ENCODE measurements at regions not wholly inside any gene's neighbourhood (a gene's known extent, or its start where the extent isn't known, plus 50 kb on each side); places are given as distances from the start of the nearest gene placed in this dataset.

DNA sequence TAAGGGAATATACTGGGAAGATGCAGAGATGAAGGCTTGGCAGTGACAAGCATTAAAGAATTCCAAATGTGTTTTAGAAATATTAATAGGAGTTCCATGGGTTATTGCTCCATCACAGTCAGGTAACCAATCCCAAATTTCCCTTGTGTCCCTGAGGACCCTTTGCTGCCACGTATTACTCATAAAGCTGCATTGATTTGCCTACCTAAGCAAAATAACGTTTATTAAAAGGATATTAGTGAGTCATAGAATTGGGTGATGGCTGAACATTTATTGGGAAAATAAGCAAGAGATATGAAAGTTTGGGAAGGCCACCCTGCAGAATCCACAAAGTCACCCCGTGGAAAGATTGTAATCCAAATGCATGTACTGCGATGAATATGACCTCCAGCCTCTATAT is 782.1 kb downstream of the RAPGEF2 start:
- TF ChIP-seq, protein P1, sequence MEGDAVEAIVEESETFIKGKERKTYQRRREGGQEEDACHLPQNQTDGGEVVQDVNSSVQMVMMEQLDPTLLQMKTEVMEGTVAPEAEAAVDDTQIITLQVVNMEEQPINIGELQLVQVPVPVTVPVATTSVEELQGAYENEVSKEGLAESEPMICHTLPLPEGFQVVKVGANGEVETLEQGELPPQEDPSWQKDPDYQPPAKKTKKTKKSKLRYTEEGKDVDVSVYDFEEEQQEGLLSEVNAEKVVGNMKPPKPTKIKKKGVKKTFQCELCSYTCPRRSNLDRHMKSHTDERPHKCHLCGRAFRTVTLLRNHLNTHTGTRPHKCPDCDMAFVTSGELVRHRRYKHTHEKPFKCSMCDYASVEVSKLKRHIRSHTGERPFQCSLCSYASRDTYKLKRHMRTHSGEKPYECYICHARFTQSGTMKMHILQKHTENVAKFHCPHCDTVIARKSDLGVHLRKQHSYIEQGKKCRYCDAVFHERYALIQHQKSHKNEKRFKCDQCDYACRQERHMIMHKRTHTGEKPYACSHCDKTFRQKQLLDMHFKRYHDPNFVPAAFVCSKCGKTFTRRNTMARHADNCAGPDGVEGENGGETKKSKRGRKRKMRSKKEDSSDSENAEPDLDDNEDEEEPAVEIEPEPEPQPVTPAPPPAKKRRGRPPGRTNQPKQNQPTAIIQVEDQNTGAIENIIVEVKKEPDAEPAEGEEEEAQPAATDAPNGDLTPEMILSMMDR (IDR thresholded peaks at IDR 0.05; ENCODE audit: low read depth, low read length), result no peak
- H3K4me3 ChIP-seq (ENCODE audit: low read depth, low read length), result no peak overlapping the region

DNA sequence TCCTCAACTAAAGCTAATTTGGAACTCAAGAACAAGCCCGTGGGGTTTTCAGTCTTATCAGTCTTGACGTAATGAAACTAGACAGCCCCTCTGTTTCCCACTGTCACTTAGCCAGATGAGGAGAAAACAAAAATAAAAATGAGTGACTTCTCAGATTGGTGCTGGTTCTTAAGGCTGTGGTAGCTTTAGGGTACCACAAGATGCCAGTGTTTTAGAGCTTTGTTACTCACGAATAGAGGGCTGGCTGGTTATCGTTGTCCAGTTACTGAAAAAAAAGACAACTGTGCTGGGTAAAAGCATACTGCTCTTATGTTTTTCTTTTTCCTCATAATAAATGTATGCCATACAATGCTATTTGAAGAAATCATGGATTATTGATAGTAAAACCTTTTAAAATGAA is 796.7 kb downstream of the RAPGEF2 start:
- H3K4me3 ChIP-seq (ENCODE audit: low read depth, low read length), result no peak overlapping the region
- TF ChIP-seq, protein P1 (IDR thresholded peaks at IDR 0.05; ENCODE audit: low read depth, low read length), result no peak

DNA sequence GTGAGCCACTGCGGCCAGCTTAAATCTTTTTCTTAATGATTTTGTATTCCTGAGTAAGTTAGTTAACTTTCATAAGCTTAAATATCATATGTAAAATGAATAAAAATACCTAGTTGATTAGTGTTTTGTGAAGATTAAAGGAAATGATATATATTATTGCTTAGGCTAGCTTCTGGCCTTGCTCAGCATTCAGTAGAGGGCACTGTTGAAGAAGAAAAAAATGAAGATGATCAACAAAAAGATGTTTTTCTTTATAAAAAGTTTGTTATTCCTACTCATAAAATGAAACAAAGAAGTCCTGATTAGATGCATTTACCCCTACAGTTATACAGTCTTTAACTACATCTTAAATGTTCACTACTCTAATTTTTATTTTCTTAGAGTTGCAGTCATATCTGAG is 797.7 kb downstream of the RAPGEF2 start:
- no peak overlapping the region for H3K4me3 ChIP-seq (ENCODE audit: low read depth, low read length)
- TF ChIP-seq, protein P1 (IDR thresholded peaks at IDR 0.05; ENCODE audit: low read depth, low read length), result no peak

DNA sequence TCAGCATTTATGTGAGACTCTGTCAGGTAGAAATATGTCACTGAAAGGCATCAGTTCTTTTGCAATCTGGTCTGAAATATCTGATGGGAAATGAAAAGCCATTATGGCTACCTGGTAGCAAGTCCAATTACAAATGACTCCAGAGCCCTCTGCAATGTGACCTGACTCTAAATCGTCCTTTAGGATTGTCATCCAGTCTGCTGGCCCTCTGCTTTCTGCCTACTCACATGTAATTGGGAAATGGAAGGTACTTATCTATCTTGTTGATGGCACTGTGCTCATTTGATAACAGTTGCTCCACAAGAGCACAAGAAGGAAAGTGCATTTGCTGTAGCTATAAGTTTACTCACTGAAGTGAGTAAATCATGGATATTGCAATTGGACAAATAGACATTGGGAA is 799.8 kb downstream of the RAPGEF2 start:
- TF ChIP-seq, protein P1 (IDR thresholded peaks at IDR 0.05; ENCODE audit: low read depth, low read length), result no peak
- H3K4me3 ChIP-seq (ENCODE audit: low read depth, low read length), result no peak overlapping the region

DNA sequence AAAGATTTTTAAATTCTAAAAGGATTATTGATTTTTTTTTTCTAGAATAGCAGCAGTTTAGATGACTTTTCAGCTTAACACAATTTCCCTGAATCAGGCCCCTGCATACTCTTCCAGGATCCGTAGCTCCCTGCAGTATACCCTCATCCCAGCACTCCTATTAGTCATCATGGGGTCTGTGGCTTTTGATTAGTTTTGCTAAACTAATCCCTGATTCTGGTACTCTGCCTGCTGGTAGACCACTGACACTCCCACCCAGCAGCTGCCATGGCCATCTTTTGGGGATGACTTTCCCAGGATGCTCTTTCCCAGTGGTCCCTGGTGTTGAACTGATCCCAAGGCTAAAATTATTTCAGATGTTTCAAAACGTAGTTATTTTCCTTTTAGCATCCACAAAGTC is 802.0 kb downstream of the RAPGEF2 start:
- no peak overlapping the region for H3K4me3 ChIP-seq (ENCODE audit: low read depth, low read length)
- TF ChIP-seq, protein P1 (IDR thresholded peaks at IDR 0.05; ENCODE audit: low read depth, low read length), result no peak

DNA sequence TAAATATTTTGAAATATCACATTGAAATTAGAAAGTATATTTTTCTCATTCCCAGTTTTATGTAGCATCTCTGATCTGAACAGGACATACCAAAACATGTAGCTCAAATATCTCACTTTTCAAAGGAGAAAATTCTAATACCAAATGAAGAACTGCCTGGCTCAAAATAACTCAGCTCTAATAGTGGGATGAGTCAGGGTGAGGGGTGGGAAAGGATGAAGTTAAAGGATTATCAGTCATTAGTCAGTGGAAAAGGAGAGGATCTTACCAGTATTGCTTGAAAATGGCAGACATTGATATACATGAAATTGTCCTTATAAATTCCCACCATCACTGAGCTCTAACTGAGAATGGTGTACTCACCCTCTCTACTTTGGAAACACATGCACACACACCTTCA is 803.2 kb downstream of the RAPGEF2 start:
- TF ChIP-seq, protein P1 (IDR thresholded peaks at IDR 0.05; ENCODE audit: low read depth, low read length), result no peak
- no peak overlapping the region for H3K4me3 ChIP-seq (ENCODE audit: low read depth, low read length)

DNA sequence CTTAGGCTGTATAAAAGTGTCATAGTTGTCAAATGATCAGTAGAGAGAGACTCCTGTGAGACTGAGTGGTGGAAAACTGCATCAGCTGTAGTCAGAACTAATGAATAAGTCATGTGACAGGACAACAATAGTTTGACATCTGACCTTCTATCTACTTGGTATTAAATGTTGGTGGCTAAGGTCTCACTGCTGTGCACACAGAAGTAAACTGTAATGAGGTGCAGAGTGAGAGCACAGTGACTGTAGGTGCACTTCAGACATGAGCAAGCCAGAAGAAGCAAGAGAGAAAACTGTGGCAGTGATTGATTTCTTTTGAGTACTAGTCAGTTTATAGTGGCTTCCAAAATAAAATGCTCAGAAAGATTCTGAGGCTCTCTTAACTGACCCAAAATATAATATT is 803.6 kb downstream of the RAPGEF2 start:
- TF ChIP-seq, protein P1 (IDR thresholded peaks at IDR 0.05; ENCODE audit: low read depth, low read length), result no peak

More for the DNA sequence above, 803.6 kb downstream of the RAPGEF2 start:
- no peak overlapping the region for H3K4me3 ChIP-seq (ENCODE audit: low read depth, low read length)
